ENCODE measurements at regions not wholly inside any gene's neighbourhood (a gene's known extent, or its start where the extent isn't known, plus 50 kb on each side); places are given as distances from the start of the nearest gene placed in this dataset.

DNA sequence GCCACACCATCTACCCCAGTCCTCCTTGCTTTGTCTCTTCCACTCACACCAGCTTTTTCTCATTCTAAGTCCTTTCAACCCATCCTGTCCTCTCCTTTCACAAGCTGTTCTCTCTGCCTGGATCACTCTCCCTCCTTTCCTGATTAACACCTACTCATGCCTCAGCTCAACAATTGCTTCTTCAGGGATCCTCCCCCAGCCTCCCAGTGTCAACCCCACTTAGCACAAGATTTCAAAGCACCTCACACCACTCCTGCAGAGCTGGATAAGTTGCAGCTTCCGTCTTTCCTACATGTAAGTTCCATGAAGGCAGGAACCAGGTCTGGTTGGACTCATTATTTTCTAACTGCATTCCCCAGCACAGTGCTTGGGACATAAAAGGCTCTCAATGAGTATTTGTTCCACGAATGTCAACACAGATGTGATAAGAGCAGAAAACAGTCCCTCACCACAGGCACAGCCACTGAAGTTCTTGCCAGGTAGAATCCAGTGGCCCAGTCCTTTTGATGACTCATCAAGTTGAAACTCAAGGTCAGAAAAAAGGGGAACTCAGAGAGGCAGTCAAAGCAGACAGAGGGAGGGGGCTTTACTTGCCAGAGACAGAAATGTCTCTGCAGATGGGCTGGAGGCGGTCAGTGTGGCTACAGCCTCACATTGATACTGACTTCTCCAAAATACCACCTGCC, 193.4 kb upstream of the PRDM1 start:
- intact Hi-C loops (cut with DNase I, micrococcal nuclease): no loop called here
- H3K4me3 Mint-ChIP-seq: no peak overlapping the region
- ATAC-seq (ENCODE audit: poor library complexity) (no peak), DNase-seq (peak in 2 of 14 experiments; percentile 40 to 50)
- TF ChIP-seq, protein P1, sequence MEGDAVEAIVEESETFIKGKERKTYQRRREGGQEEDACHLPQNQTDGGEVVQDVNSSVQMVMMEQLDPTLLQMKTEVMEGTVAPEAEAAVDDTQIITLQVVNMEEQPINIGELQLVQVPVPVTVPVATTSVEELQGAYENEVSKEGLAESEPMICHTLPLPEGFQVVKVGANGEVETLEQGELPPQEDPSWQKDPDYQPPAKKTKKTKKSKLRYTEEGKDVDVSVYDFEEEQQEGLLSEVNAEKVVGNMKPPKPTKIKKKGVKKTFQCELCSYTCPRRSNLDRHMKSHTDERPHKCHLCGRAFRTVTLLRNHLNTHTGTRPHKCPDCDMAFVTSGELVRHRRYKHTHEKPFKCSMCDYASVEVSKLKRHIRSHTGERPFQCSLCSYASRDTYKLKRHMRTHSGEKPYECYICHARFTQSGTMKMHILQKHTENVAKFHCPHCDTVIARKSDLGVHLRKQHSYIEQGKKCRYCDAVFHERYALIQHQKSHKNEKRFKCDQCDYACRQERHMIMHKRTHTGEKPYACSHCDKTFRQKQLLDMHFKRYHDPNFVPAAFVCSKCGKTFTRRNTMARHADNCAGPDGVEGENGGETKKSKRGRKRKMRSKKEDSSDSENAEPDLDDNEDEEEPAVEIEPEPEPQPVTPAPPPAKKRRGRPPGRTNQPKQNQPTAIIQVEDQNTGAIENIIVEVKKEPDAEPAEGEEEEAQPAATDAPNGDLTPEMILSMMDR (IDR thresholded peaks at IDR 0.05): no peak
- H3K4me3 ChIP-seq (ENCODE audit: low read length): no peak overlapping the region
- CTCF ChIA-PET: no interaction called here
- H3K27me3 Mint-ChIP-seq: no peaks in the 10 kb centered on the region
- H3K9me3 Mint-ChIP-seq: peaks cover 1% of the 10 kb centered on the region
- H3K36me3 Mint-ChIP-seq (ENCODE audit: low read depth): no peaks in the 10 kb centered on the region
- no peaks in the 10 kb centered on the region for H3K36me3 ChIP-seq (ENCODE audit: insufficient read depth, low read length)
- no peaks in the 10 kb centered on the region for H3K4me1 Mint-ChIP-seq (ENCODE audit: low read depth)
- peaks cover 0 to 4% of the 10 kb centered on the region in 2 experiments for H3K27me3 ChIP-seq (ENCODE audit: control insufficient read depth in 1 of 2, insufficient read depth in 2 of 2, low read length in 2 of 2)
- no peak overlapping the region for H3K27ac Mint-ChIP-seq
- POLR2A ChIA-PET: no interaction called here
- no peak overlapping the region for H3K27ac ChIP-seq (ENCODE audit: low read depth in 1 of 2, low read length in 2 of 2)
- H3K4me1 ChIP-seq (ENCODE audit: insufficient read depth, low read length): no peaks in the 10 kb centered on the region
- H3K9me3 ChIP-seq (ENCODE audit: control insufficient read depth in 1 of 2, insufficient read depth in 1 of 2, low read length in 2 of 2): no peaks in the 10 kb centered on the region

DNA sequence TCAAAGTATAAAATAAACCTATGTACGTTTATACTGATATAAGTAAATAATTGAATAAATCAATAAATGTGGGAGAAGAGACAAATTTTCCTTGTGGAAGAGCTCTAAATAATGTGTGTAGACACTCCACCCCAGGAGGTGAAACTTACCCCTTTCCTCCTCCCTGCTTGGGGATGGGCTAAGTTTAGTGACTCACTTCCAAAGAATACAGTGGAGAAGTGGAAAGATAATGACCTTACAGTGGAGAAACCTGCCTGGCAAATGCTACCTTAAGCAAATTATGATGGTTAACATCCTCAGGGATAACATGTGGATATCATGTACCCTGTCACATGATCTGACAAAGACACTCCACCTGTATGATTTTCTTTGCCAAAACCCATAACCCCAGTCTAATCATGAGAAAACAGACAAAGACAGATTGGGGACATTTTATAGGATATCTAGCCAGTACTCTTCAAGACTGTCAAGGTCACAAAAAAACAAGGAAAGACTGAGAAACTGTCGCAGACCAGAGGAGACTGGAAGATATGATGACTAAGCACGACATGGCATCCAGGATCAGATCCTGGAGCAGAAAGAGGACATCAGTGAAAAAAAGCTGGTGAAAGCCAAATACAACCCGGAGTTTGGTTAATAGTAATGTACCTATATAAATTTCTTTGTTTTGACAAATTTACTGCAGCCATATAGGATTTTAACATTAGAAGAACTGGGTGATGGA, 195.5 kb upstream of the PRDM1 start:
- ChIA-PET CTCF (no interaction called here), POLR2A (interaction anchor here (0.7 kb wide), 1 partner anchor 8 kb away, joined by 5 read pairs; no protein-coding TSS in a partner anchor)
- Histone ChIP-seq H3K9me3 (ENCODE audit: control insufficient read depth in 1 of 2, insufficient read depth in 1 of 2, low read length in 2 of 2) (no peaks in the 10 kb centered on the region), H3K4me1 (ENCODE audit: insufficient read depth, low read length) (no peaks in the 10 kb centered on the region), H3K27ac (ENCODE audit: low read depth in 1 of 2, low read length in 2 of 2) (no peak overlapping the region), H3K36me3 (ENCODE audit: insufficient read depth, low read length) (no peaks in the 10 kb centered on the region), H3K27me3 (ENCODE audit: control insufficient read depth in 1 of 2, insufficient read depth in 2 of 2, low read length in 2 of 2) (no peaks in the 10 kb centered on the region), H3K4me3 (ENCODE audit: low read length) (no peak overlapping the region)
- peaks cover 1% of the 10 kb centered on the region for H3K9me3 Mint-ChIP-seq
- no peaks in the 10 kb centered on the region for H3K4me1 Mint-ChIP-seq (ENCODE audit: low read depth)
- no peak for ATAC-seq (ENCODE audit: poor library complexity)
- TF ChIP-seq, protein P1 (IDR thresholded peaks at IDR 0.05): no peak
- DNase-seq: no peak
- H3K36me3 Mint-ChIP-seq (ENCODE audit: low read depth): no peaks in the 10 kb centered on the region
- no peak overlapping the region for H3K27ac Mint-ChIP-seq
- H3K4me3 Mint-ChIP-seq: no peak overlapping the region
- intact Hi-C loops (cut with DNase I, micrococcal nuclease): no loop called here
- H3K27me3 Mint-ChIP-seq: no peaks in the 10 kb centered on the region

DNA sequence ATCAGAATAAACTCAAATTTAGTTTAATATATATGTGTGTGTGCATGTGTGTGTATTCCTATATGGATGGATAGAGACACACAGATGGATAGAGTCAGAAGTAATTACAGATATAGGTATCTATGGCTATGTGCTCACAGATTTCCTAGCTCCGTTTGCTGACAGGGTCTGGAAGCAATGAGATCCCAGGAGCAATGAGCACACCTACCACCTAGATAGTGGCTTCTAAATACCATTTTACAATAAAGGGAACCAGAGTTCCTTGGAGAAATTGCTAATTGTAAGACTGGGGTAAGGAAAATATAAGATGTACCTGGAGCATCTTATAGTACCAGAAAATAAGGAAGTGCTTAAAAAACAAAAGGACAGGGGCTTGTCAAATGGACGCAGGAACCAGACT, 196.2 kb upstream of the PRDM1 start:
- Histone ChIP-seq H3K9me3 (ENCODE audit: control insufficient read depth in 1 of 2, insufficient read depth in 1 of 2, low read length in 2 of 2) (no peaks in the 10 kb centered on the region), H3K4me3 (ENCODE audit: low read length) (no peak overlapping the region), H3K27me3 (ENCODE audit: control insufficient read depth in 1 of 2, insufficient read depth in 2 of 2, low read length in 2 of 2) (no peaks in the 10 kb centered on the region), H3K36me3 (ENCODE audit: insufficient read depth, low read length) (no peaks in the 10 kb centered on the region), H3K4me1 (ENCODE audit: insufficient read depth, low read length) (no peaks in the 10 kb centered on the region), H3K27ac (ENCODE audit: low read depth in 1 of 2, low read length in 2 of 2) (no peak overlapping the region)
- TF ChIP-seq, protein P1 (IDR thresholded peaks at IDR 0.05): no peak
- no peak for DNase-seq
- no peaks in the 10 kb centered on the region for H3K27me3 Mint-ChIP-seq
- intact Hi-C loops (cut with DNase I, micrococcal nuclease): no loop called here
- no peak overlapping the region for H3K4me3 Mint-ChIP-seq
- no peaks in the 10 kb centered on the region for H3K4me1 Mint-ChIP-seq (ENCODE audit: low read depth)
- ChIA-PET CTCF (no interaction called here), POLR2A (interaction anchor here (0.7 kb wide), 1 partner anchor 9 kb away, joined by 5 read pairs; no protein-coding TSS in a partner anchor)
- H3K36me3 Mint-ChIP-seq (ENCODE audit: low read depth): no peaks in the 10 kb centered on the region
- no peak overlapping the region for H3K27ac Mint-ChIP-seq
- peaks cover 1% of the 10 kb centered on the region for H3K9me3 Mint-ChIP-seq
- no peak for ATAC-seq (ENCODE audit: poor library complexity)
